Loucy (cell line): ENCODE measurements at regions not wholly inside any gene's neighbourhood (a gene's known extent, or its start where the extent isn't known, plus 50 kb on each side); places are given as distances from the start of the nearest gene placed in this dataset.

ENCODE experiments used
- CTCF ChIP-seq: fragments of 200-600 bp; sonication (generic); conservative IDR thresholded peaks from 2 replicates; pipeline ENCODE4 v1.5.1; 2014; ENCODE audit warnings: mild to moderate bottlenecking, antibody characterized with exemption, low read length
- EZH2phosphoT487 ChIP-seq: fragments of 200-600 bp; IDR thresholded peaks from 2 replicates; pipeline ENCODE4 v1.6.1; 2018; ENCODE audit warnings: antibody characterized with exemption, mild to moderate bottlenecking, moderate library complexity, borderline replicate concordance

GRCh38 chr18:78849458-78849857, 130.2 kb upstream of the SALL3 start:
- TF ChIP-seq CTCF (no peak), EZH2phosphoT487 (no peak)
